Ecto neural progenitor cell (in vitro differentiated cells): ENCODE measurements at regions not wholly inside any gene's neighbourhood (a gene's known extent, or its start where the extent isn't known, plus 50 kb on each side); places are given as distances from the start of the nearest gene placed in this dataset.

ENCODE experiments used
- DNase-seq: peaks from one replicate; pipeline ENCODE4 v3.0.0-alpha.2; 2018; ENCODE audit warnings: low spot score

DNA sequence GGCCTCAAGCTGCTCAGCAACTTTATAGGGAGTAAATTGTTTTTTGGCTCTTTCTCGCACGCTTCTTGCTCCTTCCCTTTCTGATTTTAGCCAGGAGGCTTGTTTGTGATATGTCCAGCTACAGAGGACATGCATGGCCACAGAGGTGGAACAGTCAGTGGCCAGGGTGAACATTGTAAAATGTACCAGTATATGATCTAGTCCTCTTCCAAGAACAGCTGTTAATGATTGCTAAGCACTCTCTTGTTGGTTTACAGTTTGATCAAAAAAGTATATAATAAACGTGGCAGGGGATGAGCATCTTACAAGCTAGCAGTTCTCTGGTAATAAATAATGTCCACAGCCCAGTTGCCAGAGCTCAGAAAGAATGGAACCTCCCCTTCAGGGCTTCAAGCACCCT is 461.7 kb upstream of the DYNLRB2 start:
- DNase-seq = no peak

DNA sequence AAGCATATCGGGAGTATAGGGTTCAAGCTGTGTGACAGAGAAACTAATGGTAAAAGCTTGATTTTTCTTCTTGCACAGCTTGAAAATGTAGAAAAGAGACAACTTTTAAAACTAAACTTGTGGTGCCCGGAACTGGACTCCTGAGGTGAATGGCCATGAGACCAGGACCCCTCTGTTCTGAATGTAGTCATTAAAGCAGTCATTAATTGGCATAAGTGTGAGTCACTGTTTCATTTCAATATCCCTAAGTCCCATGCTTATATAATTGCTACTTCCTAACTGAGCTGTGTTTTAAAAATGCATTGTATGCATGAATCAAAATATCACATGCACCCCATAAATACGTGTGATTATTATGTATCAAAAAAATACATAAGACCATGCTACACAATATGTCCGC is 463.1 kb upstream of the DYNLRB2 start:
- no peak for DNase-seq

DNA sequence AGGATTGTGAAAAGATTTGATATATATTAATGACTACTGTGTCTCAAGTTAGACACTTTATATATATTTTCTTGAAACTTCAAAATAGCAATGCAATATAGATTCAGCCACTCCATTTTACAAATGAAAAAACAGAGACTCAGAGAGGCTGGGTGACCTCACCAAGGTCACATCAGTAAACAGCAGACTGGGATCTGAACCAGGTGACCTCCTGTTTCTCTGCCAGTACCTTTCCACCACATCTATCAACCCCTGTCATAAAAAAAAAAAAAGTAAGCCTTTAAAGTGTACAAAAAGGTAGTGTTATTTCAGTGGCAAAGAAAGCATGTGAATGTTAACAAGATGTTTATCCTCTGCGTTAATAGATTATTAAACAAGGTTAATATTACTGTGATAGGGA is 466.5 kb upstream of the DYNLRB2 start:
- DNase-seq = no peak

DNA sequence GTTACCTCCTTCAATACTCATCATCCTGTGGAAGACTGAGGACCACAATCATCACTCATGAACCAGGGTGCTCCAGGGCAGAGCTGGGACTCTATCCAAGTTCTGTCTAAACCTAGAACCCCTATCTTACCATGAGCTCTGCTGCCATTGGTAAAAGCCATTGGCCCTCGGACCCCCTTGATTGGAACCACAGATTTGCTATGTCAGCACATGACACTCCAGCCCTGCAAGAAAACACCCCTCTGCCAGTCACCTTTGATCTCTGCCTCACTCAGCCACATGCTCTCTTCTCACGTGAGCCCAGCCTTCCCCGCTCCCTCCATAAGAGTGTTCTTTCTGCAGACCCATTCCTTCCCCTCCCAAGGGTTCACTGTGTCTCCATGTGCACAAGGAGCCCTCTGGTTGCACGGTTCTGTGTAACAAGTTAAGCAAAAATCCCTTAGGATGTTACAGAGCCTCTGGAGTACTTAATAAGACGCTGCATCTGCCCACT is 468.8 kb upstream of the DYNLRB2 start:
- DNase-seq = no peak

DNA sequence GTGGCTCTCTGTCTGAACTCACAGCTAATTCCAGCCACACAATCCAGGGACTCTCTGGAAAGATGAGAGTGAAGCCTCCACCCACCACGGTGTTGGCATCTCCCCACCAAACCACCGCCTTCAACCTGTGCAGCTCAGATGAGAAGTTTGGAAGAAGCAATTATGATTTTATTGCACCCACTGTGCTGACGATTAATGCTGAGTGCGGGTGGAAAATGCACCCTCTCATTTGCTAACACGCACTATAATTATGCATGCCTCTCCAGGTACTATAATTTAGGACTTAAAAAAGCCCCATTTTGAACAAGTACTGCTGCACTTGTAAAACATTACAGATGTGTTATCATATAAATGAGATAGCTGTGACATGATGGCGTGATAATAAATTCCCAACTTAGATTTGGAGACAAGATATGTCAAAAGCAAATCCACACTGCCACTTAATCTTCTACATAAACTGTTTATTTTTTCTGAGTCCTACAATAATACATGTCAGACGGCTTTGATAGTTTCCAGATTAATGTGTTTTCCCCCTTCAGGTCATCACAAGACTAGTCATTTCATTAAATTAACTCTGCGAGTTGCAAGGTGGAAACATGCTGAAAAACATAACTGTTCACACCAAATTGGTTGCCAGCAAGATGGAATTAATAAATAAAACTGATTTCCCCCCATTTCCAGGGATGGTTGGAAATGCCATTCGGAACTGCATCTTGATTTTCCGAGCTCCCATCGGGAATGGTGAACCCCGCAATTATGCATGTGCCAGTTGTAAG is 466.5 kb upstream of the MAF start:
- no peak for DNase-seq

DNA sequence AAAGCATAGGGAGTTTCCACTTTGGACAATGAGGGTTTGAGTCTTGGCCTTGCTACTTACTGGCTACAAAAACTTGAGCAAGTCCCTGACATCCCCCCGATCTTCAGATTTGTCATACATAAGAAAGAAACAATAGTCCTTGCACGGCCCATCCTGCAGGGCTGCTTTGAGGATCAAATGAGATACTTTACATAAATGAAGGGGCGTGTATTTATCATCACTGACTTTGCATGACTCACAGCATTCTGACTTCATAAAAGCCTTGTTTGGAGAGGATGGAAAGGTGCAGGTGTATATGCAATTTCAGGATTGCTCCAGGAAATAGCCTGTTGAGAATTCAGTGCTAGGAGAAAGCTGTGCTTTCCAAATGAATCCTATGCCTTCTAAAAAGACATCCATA is 465.0 kb upstream of the MAF start:
- no peak for DNase-seq

DNA sequence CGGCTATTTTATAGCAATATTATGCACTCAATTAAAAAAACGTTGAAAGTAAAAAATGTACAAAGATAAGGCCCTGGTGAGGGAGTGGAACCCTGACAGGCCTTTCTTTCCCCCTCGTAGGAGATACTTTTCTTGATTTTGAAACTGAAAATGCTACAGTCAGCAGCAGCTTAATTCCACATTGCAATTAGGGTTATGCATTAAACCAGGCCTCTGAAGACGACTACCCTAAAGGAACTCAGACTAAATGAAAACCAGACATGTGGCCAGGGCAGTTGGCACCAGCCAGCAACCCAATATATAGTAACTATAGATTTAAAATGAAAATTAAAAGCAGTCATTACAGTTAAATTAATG is 463.2 kb upstream of the MAF start:
- no peak for DNase-seq

DNA sequence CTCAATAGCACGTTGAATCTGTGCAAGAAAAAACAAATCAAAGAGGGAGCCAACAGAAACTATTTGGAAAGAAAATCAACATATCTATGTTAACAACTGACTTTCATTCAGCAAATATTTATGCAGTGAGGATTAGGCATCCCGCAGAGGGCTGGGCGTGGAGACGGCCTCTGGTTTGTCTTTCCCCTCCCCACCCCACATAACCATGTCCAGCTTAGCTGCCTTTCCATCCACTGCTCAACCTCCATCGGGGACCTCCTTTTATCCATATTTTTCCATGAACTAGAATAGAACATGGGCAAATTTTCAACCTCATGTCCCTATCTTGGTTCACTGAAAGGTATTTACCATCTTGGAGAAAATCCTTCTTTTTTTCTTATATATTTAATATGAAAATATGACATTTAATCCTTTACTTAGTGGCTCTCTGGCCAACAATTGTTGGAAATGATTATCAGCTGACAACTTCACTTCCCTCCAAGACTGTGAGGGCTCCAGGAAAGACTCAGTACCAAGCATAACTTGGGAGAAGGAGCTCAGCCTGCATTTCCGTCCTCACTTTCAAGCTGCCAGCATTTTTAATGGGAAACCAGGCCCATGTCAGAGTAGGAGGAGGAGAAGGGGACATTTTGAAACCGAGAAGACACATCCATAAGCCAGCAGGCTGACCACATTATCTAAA is 462.6 kb upstream of the MAF start:
- no peak for DNase-seq

DNA sequence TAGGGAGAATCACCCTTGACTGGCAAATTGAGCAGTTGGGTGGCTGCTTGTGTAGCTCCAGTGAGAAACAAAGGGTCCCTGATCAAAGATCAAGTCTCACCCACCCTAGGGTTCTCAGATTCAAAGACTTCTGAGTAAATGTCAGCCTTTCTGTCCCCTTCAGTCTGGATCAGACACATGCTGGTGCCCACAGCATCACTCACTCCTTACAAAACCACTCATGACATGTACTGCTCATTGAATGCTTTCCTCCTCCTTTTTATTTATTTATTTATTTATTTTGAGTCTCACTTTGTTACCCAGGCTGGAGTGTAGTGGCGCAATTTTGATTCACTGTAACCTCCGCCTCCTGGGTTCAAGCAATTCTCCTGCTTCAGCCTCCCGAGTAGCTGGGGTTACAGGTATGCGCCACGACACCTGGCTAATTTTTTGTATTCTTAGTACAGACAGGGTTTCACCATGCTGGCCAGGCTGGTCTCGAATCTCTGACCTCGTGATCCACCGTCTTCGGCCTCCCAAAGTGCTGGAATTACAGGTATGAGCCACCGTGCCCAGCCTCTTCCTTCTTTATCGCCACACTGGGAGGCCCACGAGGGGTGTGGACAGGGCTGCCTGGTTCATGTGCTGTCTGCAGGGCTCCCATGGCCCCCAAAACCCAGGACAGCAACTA is 462.0 kb upstream of the MAF start:
- DNase-seq = no peak

DNA sequence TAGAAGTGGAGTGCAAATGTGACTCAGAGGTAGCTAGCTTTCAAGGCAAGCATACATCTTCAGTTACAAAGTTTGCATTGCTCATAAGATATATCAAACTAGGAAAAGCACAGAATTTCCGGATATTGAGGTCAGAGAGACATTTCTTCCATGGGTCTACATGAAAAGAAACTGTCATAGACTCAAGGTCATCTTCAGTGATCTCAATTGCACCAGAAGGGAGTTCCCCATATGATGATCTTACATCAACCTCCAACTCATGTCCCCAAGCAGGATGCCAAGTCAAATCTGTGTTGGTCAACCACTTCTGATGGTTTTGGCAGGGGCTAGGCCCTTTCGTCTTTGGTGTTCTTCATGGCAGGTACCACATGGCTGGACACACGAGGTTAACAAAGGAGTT is 459.9 kb upstream of the MAF start:
- no peak for DNase-seq

DNA sequence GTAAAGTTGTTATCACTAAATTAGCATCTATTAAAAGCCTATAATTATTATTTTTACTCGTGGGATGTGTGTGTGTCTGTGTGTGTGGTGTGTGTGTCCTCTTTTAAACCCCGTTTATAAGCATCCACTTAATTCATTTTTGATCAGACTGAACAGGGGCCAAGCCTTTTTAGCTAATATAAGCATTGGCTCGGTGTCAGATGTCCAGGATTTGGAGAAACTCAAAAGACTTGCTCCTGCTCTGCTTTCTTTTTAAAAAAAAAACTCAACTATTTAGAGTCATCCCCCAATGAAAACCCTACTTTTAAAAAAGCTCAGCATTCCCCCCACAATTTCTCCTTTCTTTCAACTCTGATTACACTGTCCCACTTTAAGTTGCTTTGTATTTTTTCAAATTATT is 459.3 kb upstream of the MAF start:
- DNase-seq = no peak

DNA sequence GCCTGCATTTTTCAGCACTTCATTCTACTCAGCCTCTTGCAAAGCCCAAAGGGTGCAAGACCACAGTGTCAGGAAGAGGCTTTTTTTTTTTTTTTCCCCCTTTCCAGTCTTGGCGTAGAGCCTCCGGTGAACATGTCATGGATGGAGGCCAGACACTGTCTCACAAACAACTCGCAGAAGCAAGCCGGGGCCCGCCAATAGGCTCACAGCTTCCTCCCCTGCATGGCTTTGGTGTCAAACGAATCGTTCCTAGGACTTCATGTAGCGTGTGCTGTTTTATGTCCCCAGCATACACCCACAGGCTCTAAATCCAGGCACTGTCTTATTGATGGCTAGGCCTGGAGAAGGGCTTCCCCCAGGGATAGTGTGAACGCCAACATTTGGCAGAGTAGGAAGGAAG is 457.7 kb upstream of the MAF start:
- no peak for DNase-seq

DNA sequence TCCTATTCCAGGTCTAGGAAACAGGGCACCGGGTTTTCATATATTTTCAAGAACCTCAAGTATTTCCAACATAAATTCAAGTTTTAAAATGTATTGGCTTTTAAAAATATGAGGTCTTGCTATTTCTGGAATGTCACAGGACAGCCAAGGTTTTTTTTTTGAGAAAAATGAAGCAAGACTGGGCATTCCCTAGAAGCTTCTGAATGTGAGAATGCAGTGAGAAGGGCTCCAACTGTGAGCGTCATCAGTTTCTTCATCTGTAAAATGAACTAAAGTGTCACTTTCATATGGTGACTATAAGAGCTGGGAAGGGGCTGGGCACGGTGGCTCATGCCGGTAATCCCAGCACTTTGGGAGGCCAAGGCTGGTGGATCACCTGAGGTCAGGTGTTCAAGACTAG is 455.8 kb upstream of the MAF start:
- DNase-seq = no peak

DNA sequence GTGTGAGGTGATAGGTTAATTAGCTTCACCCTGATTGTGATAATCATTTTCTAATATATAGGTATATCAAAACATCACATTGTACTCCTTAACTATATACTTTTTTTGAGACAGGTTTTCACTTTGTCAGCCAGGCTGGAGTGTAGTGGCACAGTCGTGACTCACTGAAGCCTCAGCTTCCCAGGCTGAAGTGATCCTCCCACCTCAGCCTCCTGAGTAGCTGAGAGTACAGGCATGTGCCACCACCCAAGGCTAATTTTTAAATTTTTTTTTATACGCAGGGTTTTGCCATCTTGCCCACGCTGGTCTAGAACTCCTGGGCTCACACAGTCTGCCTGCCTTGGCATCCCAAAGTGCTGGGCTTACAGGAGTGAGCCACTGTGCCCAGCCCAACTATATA is 455.3 kb upstream of the MAF start:
- DNase-seq = no peak

DNA sequence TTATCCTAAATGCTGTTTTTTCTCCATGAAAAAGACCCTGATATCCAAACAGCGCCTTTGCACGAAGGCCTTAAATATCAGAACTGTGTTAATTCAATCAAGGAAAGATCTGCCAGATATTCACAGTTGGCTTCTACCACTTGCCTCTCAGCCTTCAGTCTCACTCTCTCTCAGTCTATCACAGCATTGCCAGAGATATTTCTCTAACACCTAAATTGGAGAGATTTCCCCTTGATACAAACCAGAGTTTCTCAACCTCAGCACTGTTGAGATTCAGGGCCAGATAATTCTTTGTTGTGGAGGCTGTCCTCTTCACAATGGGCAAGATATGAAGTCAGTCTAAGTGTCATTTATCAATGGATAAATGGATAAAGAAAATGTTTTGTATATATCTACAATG is 454.1 kb upstream of the MAF start:
- DNase-seq = no peak

DNA sequence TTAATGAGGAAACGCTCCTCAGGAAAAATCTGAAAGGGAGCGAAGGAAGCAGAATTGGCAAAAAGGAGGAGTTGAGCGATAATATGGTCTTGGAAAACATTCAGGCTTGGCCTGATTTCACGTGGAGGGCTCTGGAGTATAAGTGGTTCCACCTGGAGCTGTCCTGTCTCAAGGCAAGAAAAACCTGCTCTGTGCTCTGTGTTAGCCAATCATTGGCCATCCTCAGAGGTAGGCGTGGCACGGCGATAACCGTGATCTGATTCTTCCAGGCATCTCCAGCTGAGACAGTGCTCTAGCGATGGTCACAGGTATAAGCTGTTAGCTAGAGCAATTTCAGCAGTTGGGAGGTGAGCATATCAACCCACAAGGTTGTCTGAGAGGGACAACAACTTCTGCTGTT is 450.5 kb upstream of the MAF start:
- DNase-seq = no peak

DNA sequence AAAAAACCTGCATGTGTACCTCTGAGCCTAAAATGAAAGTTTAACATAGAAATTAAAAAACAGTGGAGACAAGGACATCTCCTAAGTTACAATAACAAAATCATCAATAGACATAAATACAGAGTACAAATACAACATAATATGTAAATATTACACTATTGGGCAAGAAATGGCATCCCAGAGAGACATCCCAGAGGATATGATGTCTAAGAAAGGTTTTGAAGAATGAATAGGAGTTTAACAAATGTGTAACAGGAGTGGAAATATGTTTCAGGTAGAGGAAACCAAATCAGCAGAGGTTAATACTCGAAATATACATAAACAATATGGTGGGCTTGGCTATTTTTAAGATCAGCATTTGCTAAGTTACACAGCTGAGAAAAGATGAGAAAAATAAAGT is 447.7 kb upstream of the MAF start:
- no peak for DNase-seq

DNA sequence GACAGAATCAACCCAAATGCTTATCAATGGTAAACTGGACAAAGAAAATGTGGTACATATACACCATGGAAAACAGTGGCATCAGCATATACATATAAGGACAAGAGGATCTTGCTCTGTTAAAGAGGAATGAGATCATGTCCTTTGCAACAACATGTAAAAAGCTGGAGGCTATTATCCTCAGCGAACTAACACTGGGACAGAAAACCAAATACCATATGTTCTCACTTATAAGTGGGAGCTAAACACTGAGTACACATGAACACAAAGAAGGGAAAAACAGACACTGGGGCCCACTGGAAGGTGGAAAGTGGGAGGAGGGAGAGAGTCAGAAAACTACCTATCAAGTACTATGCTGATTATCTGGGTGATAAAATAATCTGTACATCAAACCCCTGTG is 447.3 kb upstream of the MAF start:
- DNase-seq = no peak

DNA sequence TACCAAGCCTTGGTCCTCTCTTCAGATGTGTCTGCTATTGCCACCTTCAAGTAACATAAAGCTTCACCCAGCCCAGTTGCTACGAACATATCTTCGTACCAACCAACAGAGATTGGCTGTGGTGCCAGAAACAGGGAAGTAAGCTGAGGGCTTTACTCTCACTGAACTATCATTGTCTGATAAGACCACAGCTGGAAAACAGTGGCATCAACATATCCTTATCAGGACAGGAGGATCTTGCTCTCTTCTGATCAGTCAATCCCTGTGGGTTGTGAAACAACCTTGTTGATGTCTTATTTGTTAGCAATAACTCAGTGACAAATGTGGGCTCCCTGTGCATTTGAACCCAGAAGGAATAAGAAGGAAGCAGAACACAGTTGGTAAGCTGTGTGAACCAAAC is 446.3 kb upstream of the MAF start:
- no peak for DNase-seq

DNA sequence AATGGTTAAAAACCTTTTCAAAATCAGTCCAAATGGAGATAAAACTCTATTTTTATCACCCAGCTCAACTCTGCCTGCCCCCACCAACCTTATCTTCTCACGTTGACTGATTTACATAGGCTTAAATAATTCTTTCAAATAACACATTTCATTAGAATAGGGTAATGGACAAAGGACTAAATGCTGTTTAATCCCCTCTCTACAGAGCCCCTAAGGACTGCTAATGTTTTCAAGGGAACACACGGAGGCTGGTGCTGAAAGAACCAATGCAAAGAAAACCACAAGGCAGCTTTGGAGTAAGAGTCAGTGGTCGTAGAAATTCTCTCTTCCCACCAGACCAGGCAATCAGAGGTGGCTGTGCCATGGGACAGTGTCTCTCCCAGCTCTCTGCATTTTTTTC is 445.7 kb upstream of the MAF start:
- no peak for DNase-seq

DNA sequence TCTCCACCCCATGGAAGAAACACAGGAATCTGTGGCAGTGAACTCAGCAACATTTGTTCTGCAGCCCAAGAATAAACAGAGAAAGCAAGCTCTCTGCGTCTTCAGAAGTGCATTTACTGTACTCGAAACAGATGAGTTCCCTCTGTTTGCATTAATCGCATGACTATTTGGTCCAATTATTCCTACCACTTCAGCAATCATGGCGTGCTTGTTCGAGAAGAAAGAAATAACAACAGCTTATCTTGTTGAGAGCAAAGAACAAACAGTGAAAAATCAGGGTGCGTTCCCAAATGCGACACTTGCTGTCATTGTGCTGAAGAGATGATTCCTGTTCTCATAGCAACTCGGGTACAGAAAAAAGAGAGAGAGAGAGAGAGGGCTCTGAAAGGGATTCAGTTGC is 445.3 kb upstream of the MAF start:
- no peak for DNase-seq

DNA sequence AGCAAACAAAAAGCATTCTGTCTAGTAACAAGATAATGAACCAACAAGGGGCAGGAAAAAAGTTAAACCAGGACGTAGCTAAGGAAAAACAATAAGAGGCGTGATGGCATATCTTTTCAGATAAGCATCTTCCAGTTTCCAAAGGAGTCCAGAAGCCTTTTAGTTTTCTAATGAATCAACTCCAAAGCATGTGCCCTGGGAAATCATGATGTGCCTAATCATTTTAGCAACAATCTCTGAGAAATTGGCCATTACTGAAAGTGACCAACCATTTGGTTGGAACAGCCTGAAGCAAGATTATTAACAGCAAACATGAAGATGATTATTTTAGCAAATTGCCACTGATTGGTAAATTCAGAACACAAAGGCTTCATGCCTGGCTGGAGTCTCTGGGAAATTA is 440.9 kb upstream of the MAF start:
- DNase-seq = no peak

DNA sequence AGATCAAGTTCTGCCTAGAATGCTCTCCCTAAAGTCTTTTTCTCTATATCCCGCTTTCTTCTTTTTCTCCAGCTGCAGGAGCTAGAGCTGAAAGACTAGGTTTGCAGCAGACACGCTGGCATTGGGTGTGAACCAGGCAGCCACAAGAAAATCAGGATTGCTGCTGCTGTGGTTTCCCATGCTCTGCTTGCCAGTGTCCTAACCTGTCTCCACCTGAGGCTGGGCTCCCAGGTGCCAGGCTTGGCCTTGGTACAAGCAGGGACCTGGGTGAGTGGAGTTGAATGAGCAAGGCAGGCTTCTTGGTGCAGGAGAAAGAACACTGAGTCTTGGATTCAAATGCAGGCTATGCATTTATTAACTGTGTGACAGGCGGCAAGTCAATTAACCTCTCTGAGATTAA is 440.3 kb upstream of the MAF start:
- peak; percentile 12 for DNase-seq

DNA sequence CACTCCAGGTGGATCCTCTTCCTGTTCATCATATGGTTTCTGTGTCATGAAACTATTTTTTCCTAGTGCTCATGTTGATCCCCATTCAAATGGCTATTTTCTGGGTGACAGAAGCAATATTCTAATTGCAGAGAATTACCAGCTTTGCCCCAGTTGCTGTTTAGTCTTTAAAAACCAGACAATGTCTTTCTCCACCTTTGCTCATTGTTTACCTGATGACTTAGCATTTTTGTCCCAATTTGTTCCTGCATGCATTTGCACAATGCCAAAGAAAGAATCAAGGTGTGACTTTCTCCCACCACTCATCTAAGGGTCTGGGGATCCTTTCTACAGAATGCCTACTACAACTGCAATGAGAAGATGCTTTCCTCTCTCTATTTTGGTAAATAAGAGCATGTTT is 439.9 kb upstream of the MAF start:
- DNase-seq = no peak
